HG03103 (cell line): ENCODE measurements at regions not wholly inside any gene's neighbourhood (a gene's known extent, or its start where the extent isn't known, plus 50 kb on each side); places are given as distances from the start of the nearest gene placed in this dataset.

ENCODE experiments used
- ATAC-seq: cut with Tn5 transposase; IDR thresholded peaks from one replicate; pipeline ENCODE4 v1.9.1; 2021; ENCODE audit warnings: low read depth; ENCODE audit not compliant: unreplicated experiment

DNA sequence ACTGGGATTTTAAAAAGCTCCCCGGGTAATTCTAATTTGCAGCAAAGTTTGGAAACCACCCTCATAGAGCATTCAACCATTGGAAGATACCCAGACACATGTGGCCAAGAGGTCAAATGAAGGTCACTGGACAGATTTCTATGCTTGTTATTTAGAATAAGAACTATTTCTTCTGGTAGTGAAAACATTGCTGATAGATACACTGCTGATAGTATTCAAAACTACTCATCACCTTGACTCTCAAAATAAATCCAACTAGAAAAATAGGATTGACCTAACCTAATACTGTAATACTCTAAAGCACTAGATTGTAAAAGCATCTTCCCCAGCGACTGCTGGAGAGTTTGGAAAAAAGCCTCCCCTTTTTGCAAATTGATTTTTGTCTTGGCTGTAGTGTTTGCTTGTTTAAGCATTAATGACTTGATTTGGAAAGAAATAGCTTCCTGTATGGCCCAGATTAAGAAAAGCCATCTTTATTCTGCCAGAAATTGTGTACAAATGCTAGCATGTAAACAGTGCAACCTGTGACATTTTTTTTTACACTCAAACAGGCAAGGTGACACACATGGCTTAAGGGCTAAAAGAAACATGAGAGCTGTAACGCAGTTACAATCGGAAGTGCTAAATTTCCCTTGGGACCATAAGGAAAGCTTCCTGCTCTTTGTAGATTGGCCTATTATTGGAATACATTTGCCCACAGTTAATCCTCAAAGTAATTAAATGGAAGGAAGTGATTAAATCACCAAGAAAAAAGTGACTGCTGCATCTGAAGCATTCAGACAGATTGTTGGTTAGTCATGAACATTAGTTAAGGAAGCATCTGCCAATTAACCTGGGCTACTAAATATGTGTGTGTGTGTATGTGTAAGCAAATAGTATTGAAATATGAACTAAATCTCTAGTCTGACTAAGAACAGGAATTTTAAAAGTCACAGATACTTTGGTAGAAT, 356.5 kb upstream of the ATP2B1 start:
- no peak for ATAC-seq

DNA sequence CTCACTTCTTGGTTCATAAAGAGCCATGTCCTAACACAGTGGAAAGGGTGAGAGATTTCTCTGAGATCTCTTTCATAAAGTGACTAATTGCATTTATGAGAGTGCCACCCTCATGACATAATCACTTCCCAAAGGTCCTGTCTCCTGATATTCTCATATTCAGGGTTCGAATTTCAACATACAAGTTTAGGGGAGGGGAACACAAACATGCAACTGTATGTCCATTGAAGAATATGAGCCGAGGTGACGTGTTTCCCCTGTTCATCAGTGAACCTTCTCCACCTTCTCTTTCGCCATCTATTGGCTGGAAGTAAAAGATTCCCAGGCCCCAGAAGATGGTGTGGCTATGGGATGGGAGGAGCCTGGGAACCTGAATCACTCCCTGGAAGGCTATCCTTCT, 354.2 kb upstream of the ATP2B1 start:
- no peak for ATAC-seq

DNA sequence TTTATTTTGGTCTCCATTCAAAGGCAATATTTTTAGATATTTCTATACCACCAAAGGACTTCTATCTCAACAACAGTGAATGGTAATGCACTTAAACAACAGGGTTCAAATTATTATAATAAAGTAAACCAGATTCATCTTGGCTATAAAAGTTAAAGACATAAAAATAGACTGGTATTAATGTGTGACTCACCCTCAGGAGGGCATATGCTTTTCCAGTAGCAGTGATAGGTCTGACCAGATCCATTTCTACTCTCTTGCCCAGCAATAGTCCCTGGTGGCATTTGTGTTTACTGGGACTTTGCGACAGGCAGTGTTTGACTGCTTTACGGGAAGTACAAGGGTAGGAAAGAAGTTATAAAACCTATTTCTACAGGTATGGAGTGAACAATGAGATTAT, 353.2 kb upstream of the ATP2B1 start:
- no peak for ATAC-seq

DNA sequence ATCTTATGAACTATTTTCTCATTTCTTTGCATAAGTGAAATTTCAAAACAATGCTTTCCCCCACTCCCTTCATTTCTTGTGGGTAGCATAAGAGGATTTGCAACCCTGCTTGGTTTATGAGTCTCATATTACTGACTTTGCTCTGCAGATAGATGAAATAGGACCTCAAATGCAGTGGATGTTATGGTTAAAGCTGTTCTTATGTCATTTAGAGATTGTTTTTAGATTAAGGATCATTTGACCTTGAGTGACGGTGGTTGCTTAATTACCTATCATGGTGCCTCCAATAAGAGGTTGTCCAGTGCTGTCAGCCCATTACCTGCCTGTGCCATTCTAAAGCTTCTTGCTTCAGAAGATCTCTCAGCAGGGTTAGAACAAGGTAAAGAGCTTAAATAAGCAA, 351.4 kb upstream of the ATP2B1 start:
- ATAC-seq = no peak

DNA sequence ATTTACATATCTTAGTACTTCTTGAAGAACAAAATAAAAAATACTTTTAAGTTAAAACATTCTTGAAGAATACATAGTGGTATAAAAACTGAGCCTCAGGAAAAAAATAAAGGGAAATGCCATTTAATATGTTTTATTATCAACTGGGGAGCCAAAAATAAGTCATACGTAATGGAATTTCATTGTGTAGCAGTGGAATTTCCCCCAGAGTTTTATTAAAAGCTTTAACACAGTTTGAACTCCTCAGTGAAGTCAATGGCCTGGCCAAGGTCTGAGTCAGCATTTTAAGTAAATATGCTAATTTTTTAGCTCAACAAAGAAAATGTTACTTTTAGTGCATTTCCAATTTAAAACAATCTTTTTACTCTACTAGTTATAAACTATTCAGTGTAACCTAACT, 350.1 kb upstream of the ATP2B1 start:
- no peak for ATAC-seq

DNA sequence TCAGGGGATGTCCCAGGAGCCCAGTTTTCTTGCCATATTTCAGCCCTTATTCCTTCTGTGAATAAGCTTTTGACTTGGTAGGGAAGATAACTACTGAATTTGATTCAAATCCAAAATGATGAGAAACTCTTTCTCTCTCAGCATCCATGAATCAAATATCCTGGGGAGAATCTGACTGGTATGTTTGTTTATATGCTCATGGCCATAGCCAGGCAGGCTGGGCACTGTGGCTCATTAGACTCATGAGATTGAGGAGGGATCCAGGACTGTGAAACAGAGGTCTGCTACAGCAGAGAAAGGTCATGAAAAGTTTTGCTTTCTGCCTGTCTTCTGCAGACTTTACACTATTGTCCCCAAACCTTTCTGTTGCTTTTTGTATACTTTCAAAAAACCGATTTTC, 346.4 kb upstream of the ATP2B1 start:
- no peak for ATAC-seq

DNA sequence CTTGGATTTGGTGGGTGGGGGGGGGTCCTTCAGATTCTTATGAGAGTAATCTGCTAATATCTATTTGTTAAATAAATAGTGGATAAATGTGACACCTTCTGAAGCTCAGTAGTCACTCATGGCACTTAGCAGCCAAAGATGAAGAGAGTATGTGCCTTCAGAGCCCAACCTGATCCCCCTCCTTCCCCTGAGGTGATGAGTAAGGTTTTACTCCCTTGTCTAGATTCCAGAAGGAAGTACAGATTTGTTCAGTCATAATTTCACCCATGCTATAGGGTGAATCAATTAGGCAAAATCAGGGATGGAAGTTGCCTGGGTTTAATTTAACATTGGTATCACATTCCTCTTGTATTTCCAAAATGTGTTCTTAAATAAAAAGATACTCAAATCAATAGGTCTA, 340.3 kb upstream of the ATP2B1 start:
- ATAC-seq = no peak

DNA sequence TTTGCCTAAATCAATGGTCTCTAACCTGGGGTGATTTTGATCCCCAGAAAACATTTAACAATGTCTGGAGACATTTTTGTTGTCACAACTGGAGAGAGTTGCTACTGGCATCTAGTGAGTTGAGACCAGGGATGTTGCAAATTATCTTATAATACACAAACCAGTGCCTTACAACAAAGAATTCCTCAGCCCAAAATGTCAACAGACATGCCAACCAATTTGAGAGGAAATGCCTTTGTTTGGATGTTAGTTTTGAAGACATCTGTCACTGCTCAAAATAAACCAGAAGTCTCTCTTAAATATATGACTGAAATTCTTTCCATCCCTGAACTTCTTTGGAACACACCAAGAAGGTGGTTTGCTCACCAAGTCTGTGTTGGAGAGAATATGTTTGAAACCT, 336.9 kb upstream of the ATP2B1 start:
- no peak for ATAC-seq

DNA sequence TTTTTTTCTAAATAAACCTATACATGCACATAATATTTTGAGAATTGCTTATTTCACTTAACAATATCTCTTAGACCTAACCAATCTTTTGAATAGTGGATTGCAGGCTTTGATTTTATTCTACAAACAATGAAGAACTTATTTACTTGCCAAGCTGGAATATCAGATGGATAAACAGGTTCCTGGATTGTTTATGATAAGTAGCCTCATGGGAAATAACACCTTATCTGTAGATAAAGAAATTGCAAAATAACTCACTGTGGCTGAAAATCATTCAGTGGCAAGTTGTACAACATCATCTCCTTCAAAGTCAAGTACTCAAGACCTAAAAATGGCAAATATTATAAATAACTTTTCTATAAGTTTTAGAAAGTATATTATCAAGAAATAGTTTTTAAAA, 335.4 kb upstream of the ATP2B1 start:
- ATAC-seq = no peak

DNA sequence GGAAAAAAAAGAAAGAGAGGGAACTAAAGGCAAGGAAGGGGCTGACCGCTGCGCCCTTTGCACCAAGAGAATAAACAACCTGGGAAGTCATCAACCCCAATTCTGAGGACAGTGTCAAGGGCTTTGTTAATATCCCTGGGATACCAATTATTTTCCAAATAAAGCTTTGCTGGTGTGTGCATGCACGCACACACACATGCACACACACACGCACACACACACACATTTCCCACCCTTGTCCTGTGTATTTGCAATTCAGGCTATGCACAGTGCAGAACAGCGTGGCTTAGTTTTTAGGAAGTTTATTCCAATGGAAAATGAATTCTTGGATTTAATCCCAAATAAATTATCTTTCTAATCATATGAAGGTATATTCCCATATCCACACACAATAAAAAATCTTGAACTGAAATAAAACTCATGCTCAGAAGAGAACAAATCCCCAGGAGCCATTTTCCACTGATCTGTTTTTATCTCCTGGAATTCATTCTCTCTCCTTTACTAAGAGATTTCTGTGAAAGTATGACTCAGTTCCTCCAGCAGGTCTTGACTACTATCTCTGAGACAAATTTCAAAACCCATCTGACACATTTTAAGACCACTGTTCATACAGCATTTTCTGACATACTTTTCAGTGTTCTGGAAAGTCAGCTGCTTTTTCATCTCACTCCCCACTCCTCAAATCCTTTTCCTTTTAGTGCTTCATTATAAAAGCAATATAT, 334.4 kb upstream of the ATP2B1 start:
- ATAC-seq = no peak

DNA sequence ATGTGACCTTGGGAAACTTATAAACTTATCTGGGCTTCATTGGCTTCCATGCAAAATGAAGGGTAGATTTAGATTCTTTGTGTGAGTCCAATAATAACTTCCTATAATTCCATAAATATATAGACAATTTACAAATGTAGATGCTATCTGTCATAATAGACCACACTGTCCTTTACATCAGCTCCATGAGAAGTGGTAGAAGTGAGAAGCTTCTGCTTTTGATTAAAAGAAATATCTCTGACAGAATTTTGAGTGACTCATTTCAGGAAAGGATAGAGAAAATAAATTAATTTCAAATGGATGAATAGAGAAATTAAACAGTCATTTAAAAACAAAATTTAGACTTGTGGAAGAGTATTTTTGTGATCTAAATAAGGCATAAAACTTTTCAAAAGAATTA, 329.7 kb upstream of the ATP2B1 start:
- no peak for ATAC-seq

DNA sequence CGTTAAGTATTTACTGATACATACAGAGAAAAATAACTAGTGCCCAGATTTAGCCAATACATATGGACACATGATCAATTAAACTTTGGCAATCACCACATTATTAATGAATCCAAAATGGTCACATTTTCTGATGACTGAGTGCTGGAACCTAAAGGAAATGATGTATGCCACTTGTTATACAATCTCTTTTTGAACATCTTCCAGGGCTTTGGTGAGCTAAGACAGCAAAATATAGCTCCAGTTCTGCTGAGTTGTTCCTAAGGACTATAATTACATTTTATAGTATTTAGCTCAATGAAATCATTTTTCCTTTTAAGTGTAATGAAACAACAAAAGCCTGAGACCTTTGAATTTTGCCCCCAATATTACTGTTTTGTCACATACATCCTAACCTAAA, 329.1 kb upstream of the ATP2B1 start:
- no peak for ATAC-seq

DNA sequence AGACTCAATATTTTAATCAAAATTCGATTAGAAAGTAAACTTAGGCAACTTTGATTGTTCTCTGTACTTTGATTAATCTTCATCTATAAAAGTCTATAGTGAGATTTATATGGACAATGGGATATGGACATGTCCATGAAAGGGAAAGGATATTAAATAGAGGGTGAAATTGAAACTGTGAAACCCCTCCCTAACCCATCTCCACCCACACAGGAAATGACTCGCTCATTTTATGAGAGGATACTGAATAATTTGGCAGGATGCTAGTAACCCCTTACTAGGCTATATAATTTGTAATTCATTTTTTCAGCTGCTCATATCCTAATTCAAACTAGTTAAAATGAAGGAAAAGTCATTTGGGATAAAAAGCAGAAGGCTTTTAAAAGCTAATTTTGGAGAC, 328.0 kb upstream of the ATP2B1 start:
- no peak for ATAC-seq

DNA sequence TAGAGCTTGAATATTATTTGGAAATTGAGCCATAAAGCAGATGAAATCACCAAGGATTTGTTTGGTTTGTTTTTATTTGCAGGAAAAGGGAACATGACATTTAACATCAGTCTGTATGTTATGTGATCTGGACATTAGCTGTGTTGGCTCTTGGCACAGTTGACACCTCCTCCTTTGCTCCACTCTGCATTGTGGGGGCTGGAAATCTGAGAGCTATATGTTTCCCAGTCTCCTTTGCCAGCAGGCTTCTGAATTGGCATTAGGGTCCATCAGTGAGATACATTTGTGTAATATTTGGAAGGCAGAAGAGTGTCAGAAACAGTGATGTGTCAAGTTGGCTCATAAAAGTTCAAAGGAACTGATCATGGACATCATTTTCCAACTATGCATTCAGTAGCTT, 322.1 kb upstream of the ATP2B1 start:
- no peak for ATAC-seq

DNA sequence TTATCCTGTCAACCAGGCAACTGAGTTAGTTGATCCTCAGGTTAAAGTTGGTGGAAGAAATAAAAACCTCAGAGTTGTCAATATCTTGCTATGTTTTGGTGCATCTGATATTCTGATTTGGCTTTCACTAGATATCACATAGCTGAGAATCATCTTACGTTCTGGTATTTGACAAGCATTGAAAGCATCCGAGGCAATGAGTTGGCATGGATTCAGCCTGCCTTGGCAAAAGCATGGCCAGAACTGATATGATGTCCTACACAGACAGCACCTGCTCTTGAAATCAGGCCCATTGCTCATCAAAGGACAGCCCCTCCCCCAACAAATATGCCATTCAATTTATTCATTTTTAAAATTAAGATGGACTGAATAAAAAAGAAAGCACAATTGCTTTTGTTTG, 320.7 kb upstream of the ATP2B1 start:
- no peak for ATAC-seq

DNA sequence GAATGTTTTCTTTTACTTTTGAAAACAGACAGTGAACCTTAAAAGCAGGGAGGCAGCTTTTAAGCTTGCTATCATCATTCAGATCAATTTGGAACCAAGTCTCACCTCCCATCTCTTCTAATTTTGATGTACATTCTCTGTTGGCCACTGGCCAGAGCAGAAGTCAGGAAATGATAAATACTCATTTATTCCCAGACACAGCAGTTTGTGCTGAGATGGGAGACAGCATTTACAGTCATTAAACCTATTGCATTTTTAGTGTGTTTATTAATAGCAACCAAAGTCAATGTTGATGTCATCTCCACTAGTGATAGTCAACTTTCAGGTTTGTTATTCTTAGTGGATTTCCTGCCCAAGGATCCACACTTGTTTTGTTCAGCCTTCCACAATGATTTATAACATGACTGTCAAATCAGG, 320.0 kb upstream of the ATP2B1 start:
- no peak for ATAC-seq

DNA sequence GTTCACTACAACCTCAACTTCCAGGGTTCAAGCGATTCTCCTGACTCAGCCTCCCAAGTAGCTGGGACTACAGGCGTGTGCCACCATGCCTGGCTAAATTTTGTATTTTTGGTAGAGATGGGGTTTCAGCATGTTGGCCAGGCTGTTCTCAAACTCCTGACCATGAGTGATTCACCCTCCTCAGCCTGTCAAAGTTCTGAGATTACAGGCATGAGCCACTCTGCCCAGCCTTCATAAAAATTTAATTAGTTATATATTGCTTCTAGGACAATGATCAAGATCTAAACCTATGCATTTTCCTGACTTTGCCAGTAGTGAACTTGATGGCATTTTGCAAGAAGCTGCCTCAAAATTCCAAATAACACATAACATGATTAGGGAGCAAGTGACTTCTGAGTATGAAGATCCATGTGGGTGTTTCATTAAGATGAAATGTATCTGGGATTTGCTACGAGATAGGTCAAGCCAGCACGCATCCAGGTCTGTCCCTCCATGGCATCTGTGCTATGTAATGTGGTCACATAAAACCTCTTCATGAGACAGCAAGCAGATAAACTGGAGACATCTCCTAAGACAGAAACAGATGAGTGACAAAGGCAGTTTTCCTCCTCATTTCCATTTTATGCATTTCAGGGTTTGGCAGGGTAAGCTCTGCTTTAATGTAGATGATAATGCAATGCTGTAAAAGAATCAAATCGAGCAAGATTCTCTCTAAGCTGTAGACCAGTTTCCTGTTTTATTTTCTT, 319.4 kb upstream of the ATP2B1 start:
- ATAC-seq = no peak

DNA sequence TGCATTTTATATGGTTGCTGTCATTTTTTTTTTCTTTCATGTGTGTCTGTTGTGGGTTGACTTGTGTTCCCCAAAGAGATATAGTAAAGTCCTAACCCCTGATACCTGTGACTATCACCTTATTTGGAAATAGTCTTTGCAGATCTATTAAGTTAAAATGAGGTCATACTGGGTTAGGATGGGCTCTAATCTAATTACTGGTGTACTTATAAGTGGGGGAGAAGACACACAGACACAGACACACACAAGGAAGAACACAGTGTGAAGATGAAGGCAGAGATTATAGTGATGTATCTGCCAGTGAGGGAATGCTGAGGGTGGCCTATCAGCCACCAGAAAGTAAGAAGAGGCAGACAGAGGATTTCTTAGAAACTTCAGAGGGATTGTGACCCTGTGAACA, 318.4 kb upstream of the ATP2B1 start:
- no peak for ATAC-seq

DNA sequence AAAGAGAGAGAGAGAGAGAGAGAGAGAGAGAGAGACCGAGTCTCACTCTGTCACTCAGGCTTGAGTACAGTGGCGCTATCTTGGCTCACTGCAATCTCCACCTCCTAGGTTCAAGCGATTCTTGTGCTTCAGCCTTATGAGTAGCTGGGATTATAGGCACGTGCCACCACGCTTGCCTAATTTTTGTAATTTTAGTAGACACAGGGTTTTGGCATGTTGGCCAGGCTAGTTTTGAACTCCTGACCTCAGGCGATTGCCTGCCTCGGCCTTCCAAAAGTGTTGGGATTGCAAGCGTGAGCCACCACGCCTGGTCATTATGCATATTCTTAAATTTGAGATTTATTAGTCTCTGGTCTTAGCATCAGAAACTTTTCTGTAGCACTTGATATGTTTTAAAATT, 317.9 kb upstream of the ATP2B1 start:
- ATAC-seq = no peak

DNA sequence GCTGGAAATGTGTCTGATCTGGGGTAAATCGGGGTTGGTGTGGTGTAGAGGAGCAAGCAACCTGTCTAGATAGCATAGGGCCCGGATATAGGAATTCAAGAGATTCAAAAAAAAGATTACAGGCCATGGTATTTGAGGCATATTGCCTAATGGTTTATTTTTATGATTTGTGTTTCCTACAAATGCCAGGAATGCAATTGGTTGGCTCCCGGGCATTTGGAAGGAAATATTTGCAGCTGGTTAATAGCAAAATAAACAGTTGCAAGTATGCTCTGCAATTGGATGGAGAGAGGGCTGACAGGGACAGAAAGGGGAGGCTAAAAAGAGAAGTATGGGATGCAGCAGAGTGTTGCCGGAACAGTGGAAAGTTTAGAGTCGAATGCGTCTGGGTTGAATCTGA, 315.6 kb upstream of the ATP2B1 start:
- no peak for ATAC-seq

DNA sequence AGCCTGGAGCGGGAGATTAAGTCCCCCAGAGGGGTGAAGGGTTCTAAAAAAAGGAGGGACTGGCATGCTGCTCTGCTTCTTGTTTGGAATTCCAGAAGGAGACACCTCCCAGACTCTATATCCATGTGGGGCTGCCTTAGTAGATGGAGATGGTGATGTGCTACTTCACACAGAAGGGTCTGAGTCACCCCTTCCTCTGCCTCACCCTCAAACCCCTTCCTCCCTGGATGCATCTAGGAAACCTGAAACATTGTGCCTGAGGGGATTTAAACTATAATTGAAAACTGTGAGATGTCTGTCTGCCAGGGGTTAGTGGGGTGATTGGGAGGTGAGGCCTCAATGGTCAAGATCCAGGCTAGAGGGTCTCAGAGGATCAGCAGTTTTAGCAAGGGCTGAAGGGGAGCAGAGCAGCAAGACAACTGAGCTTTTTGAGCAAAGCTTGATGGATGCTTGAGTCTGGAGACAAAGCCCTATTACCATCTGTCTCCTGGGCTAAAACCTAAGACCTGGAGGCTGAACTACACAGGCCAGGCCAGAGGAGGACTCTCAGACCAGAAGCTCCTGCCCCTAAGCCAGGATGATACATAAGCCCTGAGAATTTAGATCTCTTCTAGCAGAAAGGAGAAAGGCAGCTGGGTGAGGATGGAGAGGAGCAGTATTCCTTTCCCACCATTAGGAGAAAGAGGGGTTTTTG, 314.7 kb upstream of the ATP2B1 start:
- ATAC-seq = no peak
